MM.1S (cell line): ENCODE measurements at regions not wholly inside any gene's neighbourhood (a gene's known extent, or its start where the extent isn't known, plus 50 kb on each side); places are given as distances from the start of the nearest gene placed in this dataset.

Experiments
- DNase-seq: peaks from one replicate; pipeline ENCODE4 v3.0.0-alpha.2; 2015
- H2AFZ ChIP-seq: fragments of 300-600 bp; sonication (generic); 2 replicates; pipeline ENCODE4 v1.6.0; 2016; ENCODE audit warnings: antibody characterized with exemption, low read length
- H3F3A ChIP-seq: fragments of 300-600 bp; sonication (generic); 2 replicates; pipeline ENCODE4 v1.6.1; 2016; ENCODE audit warnings: mild to moderate bottlenecking, antibody characterized with exemption, low read length, moderate library complexity, mixed read lengths; ENCODE audit not compliant: insufficient read depth
- H3K27ac ChIP-seq: fragments of 300-600 bp; sonication (generic); 2 replicates; pipeline ENCODE4 v1.5.1; 2016; ENCODE audit warnings: mild to moderate bottlenecking, low read length
- H3K27me3 ChIP-seq: fragments of 300-600 bp; sonication (generic); replicated peaks from 2 replicates; pipeline ENCODE4 v1.6.0; 2016; ENCODE audit warnings: low read length; ENCODE audit not compliant: insufficient read depth
- H3K36me3 ChIP-seq: fragments of 300-600 bp; sonication (generic); replicated peaks from 2 replicates; pipeline ENCODE4 v1.6.1; 2016; ENCODE audit warnings: mild to moderate bottlenecking, low read length, mixed read lengths; ENCODE audit not compliant: insufficient read depth
- H3K4me1 ChIP-seq: fragments of 300-600 bp; sonication (generic); 2 replicates; pipeline ENCODE4 v1.6.1; 2016; ENCODE audit warnings: low read length, mixed read lengths
- H3K4me2 ChIP-seq: fragments of 300-600 bp; sonication (generic); 2 replicates; pipeline ENCODE4 v1.6.0; 2016; ENCODE audit warnings: low read depth, low read length
- H3K4me3 ChIP-seq: fragments of 300-600 bp; sonication (generic); 2 replicates; pipeline ENCODE4 v1.5.1; 2016; ENCODE audit warnings: low read length, mixed read lengths
- H3K79me2 ChIP-seq: fragments of 300-600 bp; sonication (generic); 2 replicates; pipeline ENCODE4 v1.6.1; 2016; ENCODE audit warnings: mixed run types, low read length, mixed read lengths
- H3K9ac ChIP-seq: fragments of 300-600 bp; sonication (generic); 2 replicates; pipeline ENCODE4 v1.6.1; 2016; ENCODE audit warnings: low read length, mixed read lengths
- H3K9me2 ChIP-seq: fragments of 300-600 bp; sonication (generic); replicated peaks from 2 replicates; pipeline ENCODE4 v1.6.1; 2016; ENCODE audit warnings: mild to moderate bottlenecking, low read length, mixed read lengths; ENCODE audit not compliant: insufficient read depth
- H3K9me3 ChIP-seq: fragments of 300-600 bp; sonication (generic); replicated peaks from 2 replicates; pipeline ENCODE4 v1.6.1; 2016; ENCODE audit warnings: mild to moderate bottlenecking, low read length, mixed read lengths; ENCODE audit not compliant: insufficient read depth
- H4K20me1 ChIP-seq: fragments of 300-600 bp; sonication (generic); 2 replicates; pipeline ENCODE4 v1.6.1; 2016; ENCODE audit warnings: mild to moderate bottlenecking, low read length, moderate library complexity, mixed read lengths; ENCODE audit not compliant: insufficient read depth
- EZH2 ChIP-seq: fragments of 300-600 bp; sonication (generic); optimal IDR thresholded peaks from 2 replicates; pipeline ENCODE3; 2017; ENCODE audit warnings: low read depth, mild to moderate bottlenecking, antibody characterized with exemption, low read length, mixed read lengths
- EZH2phosphoT487 ChIP-seq: fragments of 300-600 bp; sonication (generic); IDR thresholded peaks from 2 replicates; pipeline ENCODE4 v1.6.1; 2018; ENCODE audit warnings: antibody characterized with exemption, low read length
- TF ChIP-seq, protein P1 (sequence below): fragments of 300-600 bp; sonication (generic); IDR thresholded peaks from 2 replicates; pipeline ENCODE4 v1.5.1; 2016; ENCODE audit warnings: antibody characterized with exemption, low read length, mixed read lengths

DNA sequence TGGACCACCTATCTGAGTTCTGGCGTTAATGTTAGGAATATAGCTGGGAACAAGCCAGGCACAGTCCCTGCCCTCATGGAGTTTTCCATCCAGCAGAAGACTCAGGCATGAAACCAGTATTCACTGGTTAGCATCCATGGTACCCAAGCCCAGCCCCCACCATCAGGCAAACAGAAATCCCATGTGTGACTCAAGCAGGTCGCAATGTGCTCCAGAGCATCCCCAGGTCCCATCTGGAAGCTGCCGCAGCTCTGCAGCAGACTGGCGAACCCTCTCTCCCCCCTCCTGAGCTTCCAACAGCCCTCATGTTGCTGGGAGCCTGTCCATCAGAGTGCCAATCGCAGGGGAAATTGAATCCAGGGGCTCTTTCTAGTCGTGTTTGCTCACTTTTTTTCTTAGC lies 174.2 kb downstream of the RRAGC start:
- H3K27ac ChIP-seq, result no peak overlapping the region
- H3K79me2 ChIP-seq, result no peaks in the 10 kb centered on the region
- TF ChIP-seq, protein P1, sequence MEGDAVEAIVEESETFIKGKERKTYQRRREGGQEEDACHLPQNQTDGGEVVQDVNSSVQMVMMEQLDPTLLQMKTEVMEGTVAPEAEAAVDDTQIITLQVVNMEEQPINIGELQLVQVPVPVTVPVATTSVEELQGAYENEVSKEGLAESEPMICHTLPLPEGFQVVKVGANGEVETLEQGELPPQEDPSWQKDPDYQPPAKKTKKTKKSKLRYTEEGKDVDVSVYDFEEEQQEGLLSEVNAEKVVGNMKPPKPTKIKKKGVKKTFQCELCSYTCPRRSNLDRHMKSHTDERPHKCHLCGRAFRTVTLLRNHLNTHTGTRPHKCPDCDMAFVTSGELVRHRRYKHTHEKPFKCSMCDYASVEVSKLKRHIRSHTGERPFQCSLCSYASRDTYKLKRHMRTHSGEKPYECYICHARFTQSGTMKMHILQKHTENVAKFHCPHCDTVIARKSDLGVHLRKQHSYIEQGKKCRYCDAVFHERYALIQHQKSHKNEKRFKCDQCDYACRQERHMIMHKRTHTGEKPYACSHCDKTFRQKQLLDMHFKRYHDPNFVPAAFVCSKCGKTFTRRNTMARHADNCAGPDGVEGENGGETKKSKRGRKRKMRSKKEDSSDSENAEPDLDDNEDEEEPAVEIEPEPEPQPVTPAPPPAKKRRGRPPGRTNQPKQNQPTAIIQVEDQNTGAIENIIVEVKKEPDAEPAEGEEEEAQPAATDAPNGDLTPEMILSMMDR, result no peak
- no peak for TF ChIP-seq EZH2
- TF ChIP-seq EZH2phosphoT487, result no peak
- no peaks in the 10 kb centered on the region for H3K4me1 ChIP-seq
- H3K4me3 ChIP-seq, result no peak overlapping the region
- no peaks in the 10 kb centered on the region for H3K27me3 ChIP-seq
- no peaks in the 10 kb centered on the region for H3F3A ChIP-seq
- no peaks in the 10 kb centered on the region for H4K20me1 ChIP-seq
- no peak for DNase-seq
- no peak overlapping the region for H3K4me2 ChIP-seq
- no peaks in the 10 kb centered on the region for H3K36me3 ChIP-seq
- H3K9me2 ChIP-seq, result no peaks in the 10 kb centered on the region
- H2AFZ ChIP-seq, result no peak overlapping the region
- no peaks in the 10 kb centered on the region for H3K9me3 ChIP-seq
- H3K9ac ChIP-seq, result no peak overlapping the region

DNA sequence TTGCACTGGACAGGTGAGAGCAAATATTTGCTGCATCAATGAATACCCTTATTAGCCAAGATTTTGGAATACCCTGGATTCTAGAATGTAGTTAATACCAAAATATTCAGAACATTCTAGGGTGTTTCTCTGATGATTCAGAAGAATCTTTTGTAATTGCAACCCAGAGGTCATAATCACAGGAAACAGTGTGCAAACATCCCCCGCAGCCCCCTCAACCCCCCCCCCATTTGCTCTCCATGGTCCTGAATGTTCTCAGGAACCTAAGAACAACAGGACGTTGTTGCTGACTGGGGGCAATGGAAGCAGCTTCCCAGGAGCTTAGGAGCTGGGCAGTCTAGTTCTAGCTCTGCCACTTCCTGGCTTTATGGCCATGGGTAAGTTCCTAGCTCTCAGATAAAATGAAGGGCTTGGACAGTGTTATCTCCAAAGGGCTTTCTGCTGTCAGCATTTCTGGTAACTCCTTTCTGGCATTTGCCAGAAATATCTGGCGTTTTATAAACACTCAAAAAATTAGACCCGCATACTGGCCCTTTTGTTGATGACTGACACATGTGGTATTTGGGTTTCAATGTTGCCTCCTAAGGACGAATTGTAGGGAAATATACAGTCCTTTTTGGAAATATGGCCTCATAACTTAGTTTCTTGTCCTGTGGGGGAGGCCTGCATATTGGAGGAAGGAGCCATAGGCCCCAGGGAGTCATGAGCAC lies 178.6 kb downstream of the RRAGC start:
- Histone ChIP-seq H3K9me3 (no peaks in the 10 kb centered on the region), H3K4me3 (no peak overlapping the region), H2AFZ (no peak overlapping the region), H3K36me3 (no peaks in the 10 kb centered on the region), H3K27me3 (no peaks in the 10 kb centered on the region), H4K20me1 (no peaks in the 10 kb centered on the region), H3K27ac (no peak overlapping the region), H3K79me2 (no peaks in the 10 kb centered on the region), H3F3A (no peaks in the 10 kb centered on the region), H3K4me2 (no peak overlapping the region), H3K9me2 (no peaks in the 10 kb centered on the region), H3K9ac (no peak overlapping the region), H3K4me1 (no peaks in the 10 kb centered on the region)
- no peak for TF ChIP-seq EZH2
- TF ChIP-seq, protein P1, result no peak
- no peak for TF ChIP-seq EZH2phosphoT487
- no peak for DNase-seq

DNA sequence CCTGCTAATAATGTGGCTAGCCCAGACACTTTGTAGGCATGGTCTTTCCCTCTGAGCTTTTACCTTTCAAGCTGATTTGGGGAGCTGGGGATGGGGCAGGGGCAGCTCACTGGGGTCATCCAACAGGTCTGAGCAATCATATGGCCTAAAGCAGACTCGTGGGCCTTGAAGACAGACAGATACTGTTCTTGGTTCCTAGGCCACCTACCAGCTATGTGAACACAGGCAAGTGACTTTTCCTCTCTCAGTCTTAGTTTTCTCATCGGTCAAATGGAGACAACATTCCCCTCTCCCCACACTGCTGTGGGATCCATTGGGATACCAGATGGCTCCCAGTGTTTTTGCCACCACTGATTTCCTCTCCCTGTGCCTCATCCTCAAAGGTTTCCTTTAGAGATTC lies 181.8 kb downstream of the RRAGC start:
- Histone ChIP-seq H3K9me2 (no peaks in the 10 kb centered on the region), H3K9ac (no peak overlapping the region), H2AFZ (no peak overlapping the region), H3K79me2 (no peaks in the 10 kb centered on the region), H3K4me3 (no peak overlapping the region), H3K36me3 (no peaks in the 10 kb centered on the region), H3F3A (no peaks in the 10 kb centered on the region), H3K27ac (no peak overlapping the region), H3K9me3 (no peaks in the 10 kb centered on the region), H3K4me1 (no peaks in the 10 kb centered on the region), H3K4me2 (no peak overlapping the region), H3K27me3 (no peaks in the 10 kb centered on the region), H4K20me1 (no peaks in the 10 kb centered on the region)
- TF ChIP-seq, protein P1, result no peak
- TF ChIP-seq EZH2, result no peak
- no peak for TF ChIP-seq EZH2phosphoT487
- no peak for DNase-seq
